HepG2 (cell line): ENCODE measurements at regions not wholly inside any gene's neighbourhood (a gene's known extent, or its start where the extent isn't known, plus 50 kb on each side); places are given as distances from the start of the nearest gene placed in this dataset.

ENCODE experiments used
- FOXM1 ChIP-seq: sonication (generic); formaldehyde crosslinking; IDR thresholded peaks from 2 replicates; pipeline ENCODE4 v1.5.0; 2020; ENCODE audit warnings: missing genetic modification reagents
- KDM6A ChIP-seq: IDR thresholded peaks from 2 replicates; pipeline ENCODE4 v1.6.1; 2016; ENCODE audit warnings: low read depth
- KLF16 ChIP-seq, 2 experiments: sonication (generic) in 1 of 2; formaldehyde crosslinking in 1 of 2; IDR thresholded peaks; 2 replicates each; pipeline versions ENCODE4 v1.6.1 to v1.8.0; 2016 to 2023; ENCODE audit warnings: missing genetic modification reagents in 2 of 2, missing compliant biosample characterization in 1 of 2
- PHF5A ChIP-seq: IDR thresholded peaks from one replicate; pipeline ENCODE4 v1.6.1; 2018; ENCODE audit warnings: low read depth, missing genetic modification reagents; ENCODE audit not compliant: unreplicated experiment
- SP2 ChIP-seq: sonication (generic); formaldehyde crosslinking; IDR thresholded peaks from 2 replicates; pipeline ENCODE4 v1.5.1; 2020; ENCODE audit warnings: mild to moderate bottlenecking, missing genetic modification reagents
- SYNCRIP ChIP-seq: fragments of 200-400 bp; formaldehyde crosslinking; IDR thresholded peaks from 2 replicates; pipeline ENCODE4 v1.6.1; 2018; ENCODE audit warnings: mild to moderate bottlenecking, low read depth, low read length; ENCODE audit not compliant: insufficient read depth
- ZBTB3 ChIP-seq: sonication (generic); formaldehyde crosslinking; IDR thresholded peaks from 2 replicates; pipeline ENCODE4 v1.4.0; 2020; ENCODE audit warnings: low read depth, mild to moderate bottlenecking, moderate library complexity, missing genetic modification reagents, borderline replicate concordance
- ZNF143 ChIP-seq: sonication (generic); formaldehyde crosslinking; IDR thresholded peaks from 2 replicates; pipeline ENCODE4 v1.4.0; 2020; ENCODE audit warnings: missing genetic modification reagents
- ZNF335 ChIP-seq: sonication (generic); formaldehyde crosslinking; IDR thresholded peaks from 2 replicates; pipeline ENCODE4 v1.4.0; 2020; ENCODE audit warnings: missing genetic modification reagents
- ZNF382 ChIP-seq: sonication (generic); formaldehyde crosslinking; IDR thresholded peaks from 2 replicates; pipeline ENCODE4 v1.5.0; 2020; ENCODE audit warnings: missing genetic modification reagents, mild to moderate bottlenecking, borderline replicate concordance
- ZNF44 ChIP-seq: sonication (generic); formaldehyde crosslinking; IDR thresholded peaks from 2 replicates; pipeline ENCODE4 v1.5.1; 2020; ENCODE audit warnings: mild to moderate bottlenecking, missing genetic modification reagents
- ZNF549 ChIP-seq: sonication (generic); formaldehyde crosslinking; IDR thresholded peaks from 2 replicates; pipeline ENCODE4 v1.5.0; 2020; ENCODE audit warnings: missing genetic modification reagents
- ZNF569 ChIP-seq: sonication (generic); formaldehyde crosslinking; IDR thresholded peaks from 2 replicates; pipeline ENCODE4 v1.5.0; 2020; ENCODE audit warnings: mild to moderate bottlenecking, missing genetic modification reagents, moderate library complexity, borderline replicate concordance
- ZNF652 ChIP-seq: IDR thresholded peaks from 2 replicates; pipeline ENCODE4 v1.6.1; 2016; ENCODE audit warnings: low read depth, borderline replicate concordance
- TF ChIP-seq, protein P1 (sequence below): sonication (generic); formaldehyde crosslinking; IDR thresholded peaks from 2 replicates; pipeline ENCODE4 v1.5.0; 2020; ENCODE audit warnings: missing genetic modification reagents
- TF ChIP-seq, protein P2 (sequence below): sonication (generic); formaldehyde crosslinking; conservative IDR thresholded peaks from 2 replicates; pipeline ENCODE4 v1.4.0; 2020; ENCODE audit warnings: missing genetic modification reagents
- TF ChIP-seq, protein P3 (sequence below): sonication (generic); formaldehyde crosslinking; conservative IDR thresholded peaks from 2 replicates; pipeline ENCODE4 v1.8.0; 2022; ENCODE audit warnings: missing genetic modification reagents
- TF ChIP-seq, protein P4 (sequence below): sonication (generic); formaldehyde crosslinking; IDR thresholded peaks from 2 replicates; pipeline ENCODE4 v1.5.0; 2020; ENCODE audit warnings: mild to moderate bottlenecking, missing genetic modification reagents

DNA sequence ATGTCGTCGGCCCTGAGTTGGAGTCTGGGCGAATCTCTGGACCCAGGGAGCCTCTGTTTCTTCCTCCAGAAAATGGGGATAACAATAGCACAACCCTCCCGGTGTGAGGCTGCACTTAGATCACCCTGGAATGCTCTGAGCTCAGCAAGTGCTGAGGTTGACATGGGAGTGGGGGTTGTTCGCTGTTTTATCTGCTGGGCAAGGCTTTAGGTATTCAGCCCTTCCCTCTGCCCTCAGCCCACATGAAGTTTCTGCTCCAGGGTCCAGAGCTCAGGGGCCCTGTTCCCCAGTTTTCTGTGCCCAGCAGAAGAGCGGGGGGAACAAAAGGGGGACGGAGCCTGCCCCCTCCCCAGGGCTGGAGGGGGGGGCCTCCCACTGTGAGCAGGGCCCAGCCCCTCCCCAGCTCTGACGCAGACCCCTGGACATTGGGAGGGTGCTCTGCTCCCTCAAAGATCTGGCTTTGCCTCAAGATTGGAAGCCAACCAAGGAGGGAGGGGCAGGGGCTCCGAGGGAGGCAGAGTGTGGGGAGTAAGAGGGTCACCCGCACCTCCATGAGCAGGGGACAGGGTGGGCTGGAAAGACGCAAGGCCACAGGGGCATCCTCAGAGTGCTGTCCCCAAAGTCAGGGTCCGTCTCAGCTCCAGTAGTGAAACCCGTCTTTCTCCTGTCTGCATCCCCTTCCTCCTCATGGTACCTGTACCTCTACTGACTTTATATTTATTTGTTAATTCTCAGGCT, 215.6 kb downstream of the C9orf50 start (continued):
- TF ChIP-seq, protein P1, sequence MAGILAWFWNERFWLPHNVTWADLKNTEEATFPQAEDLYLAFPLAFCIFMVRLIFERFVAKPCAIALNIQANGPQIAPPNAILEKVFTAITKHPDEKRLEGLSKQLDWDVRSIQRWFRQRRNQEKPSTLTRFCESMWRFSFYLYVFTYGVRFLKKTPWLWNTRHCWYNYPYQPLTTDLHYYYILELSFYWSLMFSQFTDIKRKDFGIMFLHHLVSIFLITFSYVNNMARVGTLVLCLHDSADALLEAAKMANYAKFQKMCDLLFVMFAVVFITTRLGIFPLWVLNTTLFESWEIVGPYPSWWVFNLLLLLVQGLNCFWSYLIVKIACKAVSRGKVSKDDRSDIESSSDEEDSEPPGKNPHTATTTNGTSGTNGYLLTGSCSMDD (CRISPR knock-in tag) = no peak
- no peak for TF ChIP-seq SP2 (CRISPR knock-in tag)
- TF ChIP-seq ZNF44 (CRISPR knock-in tag) = no peak
- no peak for TF ChIP-seq ZNF143 (CRISPR knock-in tag)
- no peak for TF ChIP-seq PHF5A (CRISPR knock-in tag)
- no peak for TF ChIP-seq ZNF569 (CRISPR knock-in tag)
- TF ChIP-seq ZBTB3 (CRISPR knock-in tag) = no peak
- TF ChIP-seq, protein P2, sequence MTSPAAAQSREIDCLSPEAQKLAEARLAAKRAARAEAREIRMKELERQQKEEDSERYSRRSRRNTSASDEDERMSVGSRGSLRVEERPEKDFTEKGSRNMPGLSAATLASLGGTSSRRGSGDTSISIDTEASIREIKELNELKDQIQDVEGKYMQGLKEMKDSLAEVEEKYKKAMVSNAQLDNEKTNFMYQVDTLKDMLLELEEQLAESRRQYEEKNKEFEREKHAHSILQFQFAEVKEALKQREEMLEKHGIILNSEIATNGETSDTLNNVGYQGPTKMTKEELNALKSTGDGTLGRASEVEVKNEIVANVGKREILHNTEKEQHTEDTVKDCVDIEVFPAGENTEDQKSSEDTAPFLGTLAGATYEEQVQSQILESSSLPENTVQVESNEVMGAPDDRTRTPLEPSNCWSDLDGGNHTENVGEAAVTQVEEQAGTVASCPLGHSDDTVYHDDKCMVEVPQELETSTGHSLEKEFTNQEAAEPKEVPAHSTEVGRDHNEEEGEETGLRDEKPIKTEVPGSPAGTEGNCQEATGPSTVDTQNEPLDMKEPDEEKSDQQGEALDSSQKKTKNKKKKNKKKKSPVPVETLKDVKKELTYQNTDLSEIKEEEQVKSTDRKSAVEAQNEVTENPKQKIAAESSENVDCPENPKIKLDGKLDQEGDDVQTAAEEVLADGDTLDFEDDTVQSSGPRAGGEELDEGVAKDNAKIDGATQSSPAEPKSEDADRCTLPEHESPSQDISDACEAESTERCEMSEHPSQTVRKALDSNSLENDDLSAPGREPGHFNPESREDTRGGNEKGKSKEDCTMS (CRISPR knock-in tag) = no peak
- TF ChIP-seq ZNF382 (CRISPR knock-in tag) = no peak
- TF ChIP-seq KDM6A (CRISPR knock-in tag) = peak; percentile 61; the same call in 1 of the 2 replicates
- no peak for TF ChIP-seq FOXM1
- TF ChIP-seq ZNF652 (CRISPR knock-in tag) = no peak
- no peak for TF ChIP-seq KLF16 (CRISPR knock-in tag; IDR thresholded peaks at IDR 0.05)
- no peak for TF ChIP-seq SYNCRIP
- no peak for TF ChIP-seq ZNF335 (CRISPR knock-in tag)
- TF ChIP-seq, protein P3, sequence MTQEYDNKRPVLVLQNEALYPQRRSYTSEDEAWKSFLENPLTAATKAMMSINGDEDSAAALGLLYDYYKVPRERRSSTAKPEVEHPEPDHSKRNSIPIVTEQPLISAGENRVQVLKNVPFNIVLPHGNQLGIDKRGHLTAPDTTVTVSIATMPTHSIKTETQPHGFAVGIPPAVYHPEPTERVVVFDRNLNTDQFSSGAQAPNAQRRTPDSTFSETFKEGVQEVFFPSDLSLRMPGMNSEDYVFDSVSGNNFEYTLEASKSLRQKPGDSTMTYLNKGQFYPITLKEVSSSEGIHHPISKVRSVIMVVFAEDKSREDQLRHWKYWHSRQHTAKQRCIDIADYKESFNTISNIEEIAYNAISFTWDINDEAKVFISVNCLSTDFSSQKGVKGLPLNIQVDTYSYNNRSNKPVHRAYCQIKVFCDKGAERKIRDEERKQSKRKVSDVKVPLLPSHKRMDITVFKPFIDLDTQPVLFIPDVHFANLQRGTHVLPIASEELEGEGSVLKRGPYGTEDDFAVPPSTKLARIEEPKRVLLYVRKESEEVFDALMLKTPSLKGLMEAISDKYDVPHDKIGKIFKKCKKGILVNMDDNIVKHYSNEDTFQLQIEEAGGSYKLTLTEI (CRISPR knock-in tag) = no peak
- TF ChIP-seq ZNF549 (CRISPR knock-in tag) = no peak
- TF ChIP-seq, protein P4, sequence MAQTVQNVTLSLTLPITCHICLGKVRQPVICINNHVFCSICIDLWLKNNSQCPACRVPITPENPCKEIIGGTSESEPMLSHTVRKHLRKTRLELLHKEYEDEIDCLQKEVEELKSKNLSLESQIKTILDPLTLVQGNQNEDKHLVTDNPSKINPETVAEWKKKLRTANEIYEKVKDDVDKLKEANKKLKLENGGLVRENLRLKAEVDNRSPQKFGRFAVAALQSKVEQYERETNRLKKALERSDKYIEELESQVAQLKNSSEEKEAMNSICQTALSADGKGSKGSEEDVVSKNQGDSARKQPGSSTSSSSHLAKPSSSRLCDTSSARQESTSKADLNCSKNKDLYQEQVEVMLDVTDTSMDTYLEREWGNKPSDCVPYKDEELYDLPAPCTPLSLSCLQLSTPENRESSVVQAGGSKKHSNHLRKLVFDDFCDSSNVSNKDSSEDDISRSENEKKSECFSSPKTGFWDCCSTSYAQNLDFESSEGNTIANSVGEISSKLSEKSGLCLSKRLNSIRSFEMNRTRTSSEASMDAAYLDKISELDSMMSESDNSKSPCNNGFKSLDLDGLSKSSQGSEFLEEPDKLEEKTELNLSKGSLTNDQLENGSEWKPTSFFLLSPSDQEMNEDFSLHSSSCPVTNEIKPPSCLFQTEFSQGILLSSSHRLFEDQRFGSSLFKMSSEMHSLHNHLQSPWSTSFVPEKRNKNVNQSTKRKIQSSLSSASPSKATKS (CRISPR knock-in tag) = no peak
